ENCODE measurements at regions not wholly inside any gene's neighbourhood (a gene's known extent, or its start where the extent isn't known, plus 50 kb on each side); places are given as distances from the start of the nearest gene placed in this dataset.

DNA sequence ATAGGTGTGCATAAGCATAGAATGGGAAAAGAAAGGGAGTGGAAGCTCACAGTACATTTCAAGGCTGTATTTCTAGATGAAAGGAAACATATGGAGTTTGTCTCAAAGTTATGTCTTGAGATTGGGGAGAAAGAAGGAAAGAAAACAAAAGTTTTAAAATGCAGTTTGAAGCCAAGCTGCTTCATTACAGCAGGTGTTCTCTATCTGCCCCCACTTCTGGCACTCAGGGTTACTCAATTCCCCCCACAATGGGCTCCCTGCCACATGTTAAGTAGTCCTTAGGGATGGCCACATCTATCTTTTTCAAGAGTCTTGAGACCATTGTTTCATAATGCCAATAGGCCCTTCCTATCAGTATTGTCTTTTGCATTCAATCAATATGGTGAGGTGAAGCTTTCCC lies 367.4 kb upstream of the ANXA10 start (continued):
- TF ChIP-seq, protein P1, sequence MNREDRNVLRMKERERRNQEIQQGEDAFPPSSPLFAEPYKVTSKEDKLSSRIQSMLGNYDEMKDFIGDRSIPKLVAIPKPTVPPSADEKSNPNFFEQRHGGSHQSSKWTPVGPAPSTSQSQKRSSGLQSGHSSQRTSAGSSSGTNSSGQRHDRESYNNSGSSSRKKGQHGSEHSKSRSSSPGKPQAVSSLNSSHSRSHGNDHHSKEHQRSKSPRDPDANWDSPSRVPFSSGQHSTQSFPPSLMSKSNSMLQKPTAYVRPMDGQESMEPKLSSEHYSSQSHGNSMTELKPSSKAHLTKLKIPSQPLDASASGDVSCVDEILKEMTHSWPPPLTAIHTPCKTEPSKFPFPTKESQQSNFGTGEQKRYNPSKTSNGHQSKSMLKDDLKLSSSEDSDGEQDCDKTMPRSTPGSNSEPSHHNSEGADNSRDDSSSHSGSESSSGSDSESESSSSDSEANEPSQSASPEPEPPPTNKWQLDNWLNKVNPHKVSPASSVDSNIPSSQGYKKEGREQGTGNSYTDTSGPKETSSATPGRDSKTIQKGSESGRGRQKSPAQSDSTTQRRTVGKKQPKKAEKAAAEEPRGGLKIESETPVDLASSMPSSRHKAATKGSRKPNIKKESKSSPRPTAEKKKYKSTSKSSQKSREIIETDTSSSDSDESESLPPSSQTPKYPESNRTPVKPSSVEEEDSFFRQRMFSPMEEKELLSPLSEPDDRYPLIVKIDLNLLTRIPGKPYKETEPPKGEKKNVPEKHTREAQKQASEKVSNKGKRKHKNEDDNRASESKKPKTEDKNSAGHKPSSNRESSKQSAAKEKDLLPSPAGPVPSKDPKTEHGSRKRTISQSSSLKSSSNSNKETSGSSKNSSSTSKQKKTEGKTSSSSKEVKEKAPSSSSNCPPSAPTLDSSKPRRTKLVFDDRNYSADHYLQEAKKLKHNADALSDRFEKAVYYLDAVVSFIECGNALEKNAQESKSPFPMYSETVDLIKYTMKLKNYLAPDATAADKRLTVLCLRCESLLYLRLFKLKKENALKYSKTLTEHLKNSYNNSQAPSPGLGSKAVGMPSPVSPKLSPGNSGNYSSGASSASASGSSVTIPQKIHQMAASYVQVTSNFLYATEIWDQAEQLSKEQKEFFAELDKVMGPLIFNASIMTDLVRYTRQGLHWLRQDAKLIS (CRISPR knock-in tag; IDR thresholded peaks at IDR 0.05; ENCODE audit: borderline replicate concordance): no peak
- TF ChIP-seq E2F4 (CRISPR knock-in tag; IDR thresholded peaks at IDR 0.05; ENCODE audit: borderline replicate concordance, low read depth) (no peak), JAZF1 (CRISPR knock-in tag; IDR thresholded peaks at IDR 0.05) (no peak), ZNF396 (CRISPR knock-in tag; IDR thresholded peaks at IDR 0.05; ENCODE audit: borderline replicate concordance) (no peak), E2F1 (CRISPR knock-in tag; IDR thresholded peaks at IDR 0.05) (no peak)
- TF ChIP-seq, protein P2, sequence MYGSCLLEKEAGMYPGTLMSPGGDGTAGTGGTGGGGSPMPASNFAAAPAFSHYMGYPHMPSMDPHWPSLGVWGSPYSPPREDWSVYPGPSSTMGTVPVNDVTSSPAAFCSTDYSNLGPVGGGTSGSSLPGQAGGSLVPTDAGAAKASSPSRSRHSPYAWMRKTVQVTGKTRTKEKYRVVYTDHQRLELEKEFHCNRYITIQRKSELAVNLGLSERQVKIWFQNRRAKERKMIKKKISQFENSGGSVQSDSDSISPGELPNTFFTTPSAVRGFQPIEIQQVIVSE (CRISPR knock-in tag; IDR thresholded peaks at IDR 0.05; ENCODE audit: borderline replicate concordance): no peak

DNA sequence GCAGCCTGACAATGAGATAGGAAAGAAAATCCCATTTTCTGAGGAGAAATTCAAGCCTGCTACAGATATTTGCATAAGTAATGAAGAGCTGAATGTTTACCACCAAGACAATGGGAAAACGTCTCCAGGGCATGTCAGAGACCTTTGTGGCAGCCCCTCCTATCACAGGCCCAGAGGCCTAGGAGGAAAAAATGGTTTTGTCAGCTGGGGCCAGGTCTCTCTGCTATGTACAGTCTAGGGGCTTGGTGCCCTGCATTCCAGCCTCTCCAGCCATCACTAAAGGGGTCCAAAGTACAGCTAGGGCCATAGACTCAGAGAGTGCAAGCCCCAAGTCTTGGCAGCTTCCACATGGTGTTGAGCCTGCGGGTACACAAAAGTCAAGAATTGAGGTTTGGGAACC lies 361.6 kb upstream of the ANXA10 start:
- ChIA-PET POLR2A (no interaction called here), CTCF (no interaction called here)
- H3K9me3 Mint-ChIP-seq: peaks cover 59% of the 10 kb centered on the region
- peaks cover 9% of the 10 kb centered on the region; the same call in 1 of the 2 replicates for H3K27me3 Mint-ChIP-seq (ENCODE audit: low read depth)
- ATAC-seq: no peak
- no peak for DNase-seq (ENCODE audit: low spot score)
- H3K27ac Mint-ChIP-seq: no peak overlapping the region
- H3K4me3 Mint-ChIP-seq: no peak overlapping the region
- peaks cover 35% of the 10 kb centered on the region for H3K36me3 Mint-ChIP-seq
- TF ChIP-seq ZNF416 (CRISPR knock-in tag; IDR thresholded peaks at IDR 0.05) (no peak), ZNF423 (CRISPR knock-in tag; IDR thresholded peaks at IDR 0.05) (no peak), KAT7 (CRISPR knock-in tag; IDR thresholded peaks at IDR 0.05; ENCODE audit: borderline replicate concordance) (no peak), PRRX2 (CRISPR knock-in tag; IDR thresholded peaks at IDR 0.05) (no peak), TP53 (CRISPR knock-in tag; IDR thresholded peaks at IDR 0.05) (no peak), RELA (CRISPR knock-in tag; IDR thresholded peaks at IDR 0.05; ENCODE audit: borderline replicate concordance) (no peak), OVOL2 (CRISPR knock-in tag; IDR thresholded peaks at IDR 0.05; ENCODE audit: borderline replicate concordance) (no peak), PREB (CRISPR knock-in tag; IDR thresholded peaks at IDR 0.05; ENCODE audit: borderline replicate concordance) (no peak), NFATC4 (CRISPR knock-in tag; IDR thresholded peaks at IDR 0.05) (no peak), SOX15 (CRISPR knock-in tag; IDR thresholded peaks at IDR 0.05) (no peak), TCF7 (CRISPR knock-in tag; IDR thresholded peaks at IDR 0.05; ENCODE audit: low read depth) (no peak)
- TF ChIP-seq, protein P3, sequence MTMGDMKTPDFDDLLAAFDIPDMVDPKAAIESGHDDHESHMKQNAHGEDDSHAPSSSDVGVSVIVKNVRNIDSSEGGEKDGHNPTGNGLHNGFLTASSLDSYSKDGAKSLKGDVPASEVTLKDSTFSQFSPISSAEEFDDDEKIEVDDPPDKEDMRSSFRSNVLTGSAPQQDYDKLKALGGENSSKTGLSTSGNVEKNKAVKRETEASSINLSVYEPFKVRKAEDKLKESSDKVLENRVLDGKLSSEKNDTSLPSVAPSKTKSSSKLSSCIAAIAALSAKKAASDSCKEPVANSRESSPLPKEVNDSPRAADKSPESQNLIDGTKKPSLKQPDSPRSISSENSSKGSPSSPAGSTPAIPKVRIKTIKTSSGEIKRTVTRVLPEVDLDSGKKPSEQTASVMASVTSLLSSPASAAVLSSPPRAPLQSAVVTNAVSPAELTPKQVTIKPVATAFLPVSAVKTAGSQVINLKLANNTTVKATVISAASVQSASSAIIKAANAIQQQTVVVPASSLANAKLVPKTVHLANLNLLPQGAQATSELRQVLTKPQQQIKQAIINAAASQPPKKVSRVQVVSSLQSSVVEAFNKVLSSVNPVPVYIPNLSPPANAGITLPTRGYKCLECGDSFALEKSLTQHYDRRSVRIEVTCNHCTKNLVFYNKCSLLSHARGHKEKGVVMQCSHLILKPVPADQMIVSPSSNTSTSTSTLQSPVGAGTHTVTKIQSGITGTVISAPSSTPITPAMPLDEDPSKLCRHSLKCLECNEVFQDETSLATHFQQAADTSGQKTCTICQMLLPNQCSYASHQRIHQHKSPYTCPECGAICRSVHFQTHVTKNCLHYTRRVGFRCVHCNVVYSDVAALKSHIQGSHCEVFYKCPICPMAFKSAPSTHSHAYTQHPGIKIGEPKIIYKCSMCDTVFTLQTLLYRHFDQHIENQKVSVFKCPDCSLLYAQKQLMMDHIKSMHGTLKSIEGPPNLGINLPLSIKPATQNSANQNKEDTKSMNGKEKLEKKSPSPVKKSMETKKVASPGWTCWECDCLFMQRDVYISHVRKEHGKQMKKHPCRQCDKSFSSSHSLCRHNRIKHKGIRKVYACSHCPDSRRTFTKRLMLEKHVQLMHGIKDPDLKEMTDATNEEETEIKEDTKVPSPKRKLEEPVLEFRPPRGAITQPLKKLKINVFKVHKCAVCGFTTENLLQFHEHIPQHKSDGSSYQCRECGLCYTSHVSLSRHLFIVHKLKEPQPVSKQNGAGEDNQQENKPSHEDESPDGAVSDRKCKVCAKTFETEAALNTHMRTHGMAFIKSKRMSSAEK (CRISPR knock-in tag; IDR thresholded peaks at IDR 0.05; ENCODE audit: borderline replicate concordance): no peak
- TF ChIP-seq, protein P4, sequence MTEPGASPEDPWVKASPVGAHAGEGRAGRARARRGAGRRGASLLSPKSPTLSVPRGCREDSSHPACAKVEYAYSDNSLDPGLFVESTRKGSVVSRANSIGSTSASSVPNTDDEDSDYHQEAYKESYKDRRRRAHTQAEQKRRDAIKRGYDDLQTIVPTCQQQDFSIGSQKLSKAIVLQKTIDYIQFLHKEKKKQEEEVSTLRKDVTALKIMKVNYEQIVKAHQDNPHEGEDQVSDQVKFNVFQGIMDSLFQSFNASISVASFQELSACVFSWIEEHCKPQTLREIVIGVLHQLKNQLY (CRISPR knock-in tag; IDR thresholded peaks at IDR 0.05): no peak
- TF ChIP-seq, protein P5, sequence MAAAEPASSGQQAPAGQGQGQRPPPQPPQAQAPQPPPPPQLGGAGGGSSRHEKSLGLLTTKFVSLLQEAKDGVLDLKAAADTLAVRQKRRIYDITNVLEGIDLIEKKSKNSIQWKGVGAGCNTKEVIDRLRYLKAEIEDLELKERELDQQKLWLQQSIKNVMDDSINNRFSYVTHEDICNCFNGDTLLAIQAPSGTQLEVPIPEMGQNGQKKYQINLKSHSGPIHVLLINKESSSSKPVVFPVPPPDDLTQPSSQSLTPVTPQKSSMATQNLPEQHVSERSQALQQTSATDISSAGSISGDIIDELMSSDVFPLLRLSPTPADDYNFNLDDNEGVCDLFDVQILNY (CRISPR knock-in tag; IDR thresholded peaks at IDR 0.05): no peak
- no peaks in the 10 kb centered on the region for H3K4me1 Mint-ChIP-seq
